Neural cell (in vitro differentiated cells): ENCODE measurements at regions not wholly inside any gene's neighbourhood (a gene's known extent, or its start where the extent isn't known, plus 50 kb on each side); places are given as distances from the start of the nearest gene placed in this dataset.

ENCODE experiments used
- H2AFZ ChIP-seq: fragments of 200-600, 300-800 bp; sonication (generic), shearing (Covaris generic); 2 replicates; pipeline ENCODE4 v1.6.0; 2014; ENCODE audit warnings: low read depth, mild to moderate bottlenecking, antibody characterized with exemption, low read length, moderate library complexity
- H3F3A ChIP-seq: fragments of 200-600 bp; shearing (Covaris generic); 2 replicates; pipeline ENCODE4 v1.6.1; 2016; ENCODE audit warnings: mild to moderate bottlenecking, moderate library complexity, mixed read lengths, antibody characterized with exemption, low read length; ENCODE audit not compliant: insufficient read depth, poor library complexity, severe bottlenecking
- H3K27ac ChIP-seq: fragments of 200-600, 300-800 bp; sonication (generic), shearing (Covaris generic); 2 replicates; pipeline ENCODE4 v1.5.1; 2014; ENCODE audit warnings: mild to moderate bottlenecking, low read length, moderate library complexity
- H3K27me3 ChIP-seq: fragments of 300-800, 200-600 bp; sonication (generic), shearing (Covaris generic); 2 replicates; pipeline ENCODE4 v1.6.0; 2014; ENCODE audit warnings: mild to moderate bottlenecking, low read depth, low read length, moderate library complexity; ENCODE audit not compliant: insufficient read depth
- H3K36me3 ChIP-seq: fragments of 300-800, 200-600 bp; sonication (generic), shearing (Covaris generic); 2 replicates; pipeline ENCODE4 v1.5.1; 2014; ENCODE audit warnings: mild to moderate bottlenecking, antibody characterized with exemption, low read length, moderate library complexity; ENCODE audit not compliant: insufficient read depth
- H3K4me2 ChIP-seq: fragments of 300-800, 200-600 bp; sonication (generic), shearing (Covaris generic); 2 replicates; pipeline ENCODE4 v1.6.0; 2014; ENCODE audit warnings: mild to moderate bottlenecking, low read length
- H3K4me3 ChIP-seq: fragments of 300-800, 200-600 bp; sonication (generic), shearing (Covaris generic); 2 replicates; pipeline ENCODE4 v1.5.1; 2014; ENCODE audit warnings: mild to moderate bottlenecking, low read length, moderate library complexity
- H3K79me2 ChIP-seq: fragments of 200-600 bp; shearing (Covaris generic); replicated peaks from 2 replicates; pipeline ENCODE4 v1.6.0; 2014; ENCODE audit warnings: mild to moderate bottlenecking, low read length, moderate library complexity; ENCODE audit not compliant: insufficient read depth
- H3K9ac ChIP-seq: fragments of 300-800, 200-600 bp; sonication (generic), shearing (Covaris generic); 2 replicates; pipeline ENCODE4 v1.6.1; 2016; ENCODE audit warnings: mild to moderate bottlenecking, low read length, mixed read lengths
- H3K9me2 ChIP-seq: fragments of 200-600 bp; shearing (Covaris generic); 2 replicates; pipeline ENCODE4 v1.6.1; 2016; ENCODE audit warnings: mild to moderate bottlenecking, low read length, mixed read lengths; ENCODE audit not compliant: insufficient read depth
- H3K9me3 ChIP-seq: fragments of 200-600, 300-800 bp; sonication (generic), shearing (Covaris generic); 2 replicates; pipeline ENCODE4 v1.6.1; 2016; ENCODE audit warnings: mild to moderate bottlenecking, mixed run types, low read length, moderate library complexity, mixed read lengths
- H4K20me1 ChIP-seq: fragments of 200-600 bp; shearing (Covaris generic); 2 replicates; pipeline ENCODE4 v1.6.1; 2016; ENCODE audit warnings: mild to moderate bottlenecking, mixed run types; ENCODE audit not compliant: insufficient read depth
- EP300 ChIP-seq: fragments of 450-650 bp; conservative IDR thresholded peaks from 2 replicates; pipeline ENCODE4 v1.6.1; 2014; ENCODE audit warnings: antibody characterized with exemption, mild to moderate bottlenecking, moderate library complexity; ENCODE audit not compliant: poor library complexity, severe bottlenecking
- EZH2 ChIP-seq: fragments of 200-600, 300-800 bp; shearing (Covaris generic), sonication (generic); IDR thresholded peaks from 2 replicates; pipeline ENCODE4 v1.6.1; 2014; ENCODE audit warnings: antibody characterized with exemption, low read length, borderline replicate concordance, mild to moderate bottlenecking; ENCODE audit not compliant: insufficient read depth, poor library complexity, severe bottlenecking
- MXI1 ChIP-seq: fragments of 450-650 bp; conservative IDR thresholded peaks from 2 replicates; pipeline ENCODE4 v1.6.1; 2014; ENCODE audit warnings: antibody characterized with exemption, mild to moderate bottlenecking; ENCODE audit not compliant: poor library complexity, severe bottlenecking
- POLR2AphosphoS5 ChIP-seq: IDR thresholded peaks from 2 replicates; pipeline ENCODE4 v1.6.1; 2012
- RAD21 ChIP-seq: fragments of 450-650 bp; conservative IDR thresholded peaks from 2 replicates; pipeline ENCODE4 v1.6.1; 2014; ENCODE audit warnings: antibody characterized with exemption, mild to moderate bottlenecking, moderate library complexity
- SMC3 ChIP-seq: fragments of 450-650 bp; conservative IDR thresholded peaks from 2 replicates; pipeline ENCODE4 v1.6.1; 2014; ENCODE audit warnings: antibody characterized with exemption, mild to moderate bottlenecking, moderate library complexity; ENCODE audit not compliant: poor library complexity
- TAF1 ChIP-seq: IDR thresholded peaks from 2 replicates; pipeline ENCODE4 v1.6.1; 2012; ENCODE audit warnings: low read depth
- TF ChIP-seq, protein P1 (sequence below): IDR thresholded peaks from 2 replicates; pipeline ENCODE4 v1.6.1; 2012; ENCODE audit warnings: borderline replicate concordance
- TF ChIP-seq, protein P2 (sequence below): fragments of 450-650 bp; IDR thresholded peaks from 2 replicates; pipeline ENCODE4 v1.5.1; 2014; ENCODE audit warnings: antibody characterized with exemption, mild to moderate bottlenecking, moderate library complexity; ENCODE audit not compliant: poor library complexity, severe bottlenecking

DNA sequence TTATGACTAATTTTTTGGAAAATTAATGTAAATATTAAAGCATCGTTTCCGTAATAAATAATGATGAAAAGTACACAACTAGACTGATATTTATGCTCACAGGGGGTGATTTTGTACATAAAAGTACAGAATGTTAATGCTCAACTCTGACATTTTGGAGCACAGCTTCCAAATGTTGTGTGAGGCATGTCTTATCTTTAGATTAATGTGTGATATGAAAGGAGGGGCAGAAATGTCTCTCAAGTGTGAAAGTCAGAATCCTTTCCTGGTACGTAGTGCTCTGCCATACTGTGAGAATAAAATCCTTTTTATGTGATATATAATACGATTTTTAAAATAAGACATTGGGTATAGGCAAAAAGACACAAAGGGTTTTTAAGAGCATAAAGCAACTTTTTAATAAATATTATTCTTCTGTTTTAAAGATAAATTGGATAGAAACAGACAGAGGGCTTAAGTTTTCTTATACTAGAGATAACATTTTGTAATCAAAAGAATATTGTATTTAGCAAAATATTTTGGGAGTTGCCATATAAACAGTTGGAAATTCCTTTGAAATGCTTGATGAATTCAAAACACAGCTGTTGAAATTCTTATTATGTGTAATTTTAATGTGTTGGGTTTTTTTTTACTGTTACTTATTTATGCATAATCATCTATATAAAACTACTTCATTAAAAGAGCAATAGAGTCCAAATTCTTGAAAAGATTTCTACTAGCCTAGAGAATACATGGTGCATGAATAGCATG lies 389.7 kb downstream of the RAP2B start:
- H3K36me3 ChIP-seq = no peaks in the 10 kb centered on the region
- no peak overlapping the region for H3K27ac ChIP-seq
- H3K4me2 ChIP-seq = no peak overlapping the region
- H3K79me2 ChIP-seq = no peaks in the 10 kb centered on the region
- no peaks in the 10 kb centered on the region for H3K9me2 ChIP-seq
- no peak overlapping the region for H2AFZ ChIP-seq
- H3K27me3 ChIP-seq = no peaks in the 10 kb centered on the region
- no peaks in the 10 kb centered on the region for H3F3A ChIP-seq
- TF ChIP-seq EZH2 (no peak), TAF1 (no peak), MXI1 (no peak), POLR2AphosphoS5 (no peak), RAD21 (no peak), SMC3 (no peak)
- no peak overlapping the region for H3K4me3 ChIP-seq
- no peaks in the 10 kb centered on the region for H4K20me1 ChIP-seq
- no peaks in the 10 kb centered on the region for H3K9me3 ChIP-seq
- no peak overlapping the region for H3K9ac ChIP-seq

DNA sequence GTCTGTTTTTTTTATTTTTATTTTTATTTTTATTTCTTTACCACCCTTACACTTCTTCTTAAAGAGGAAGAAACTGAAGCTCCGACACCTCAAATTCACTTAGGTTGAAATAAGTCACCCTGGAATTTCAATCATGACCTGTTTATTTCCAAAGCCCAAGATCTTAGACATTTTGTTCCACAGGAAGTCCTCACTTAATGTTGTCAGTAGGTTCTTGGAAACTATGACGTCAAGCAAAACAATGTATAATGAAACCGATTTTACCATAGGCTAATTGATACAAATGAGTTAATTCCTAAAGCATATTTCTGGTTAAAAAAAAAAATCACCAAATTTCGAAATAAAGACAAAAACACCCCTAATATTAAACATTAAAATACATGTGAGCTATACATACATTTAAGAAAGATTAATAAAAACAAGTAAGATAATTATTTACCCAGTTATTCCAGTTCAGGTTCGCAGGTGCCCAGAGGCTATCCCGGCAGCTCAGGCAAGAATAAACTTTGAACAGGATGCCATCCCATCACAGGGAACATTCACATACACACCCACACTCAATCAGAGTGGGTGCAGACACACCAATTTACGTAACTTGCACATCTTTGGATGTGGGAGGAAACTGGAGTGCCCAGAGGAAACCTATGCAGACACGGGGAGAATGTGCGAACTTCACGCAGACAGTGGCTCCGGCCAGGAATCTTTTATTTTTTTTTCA lies 391.0 kb downstream of the RAP2B start:
- Histone ChIP-seq H3K9me2 (no peaks in the 10 kb centered on the region), H3K79me2 (no peaks in the 10 kb centered on the region), H3K36me3 (no peaks in the 10 kb centered on the region), H3K9ac (no peak overlapping the region), H2AFZ (no peak overlapping the region), H3K9me3 (no peaks in the 10 kb centered on the region), H3K27me3 (no peaks in the 10 kb centered on the region), H3F3A (no peaks in the 10 kb centered on the region), H3K4me3 (no peak overlapping the region), H4K20me1 (no peaks in the 10 kb centered on the region), H3K4me2 (no peak overlapping the region), H3K27ac (no peak overlapping the region)
- TF ChIP-seq, protein P1, sequence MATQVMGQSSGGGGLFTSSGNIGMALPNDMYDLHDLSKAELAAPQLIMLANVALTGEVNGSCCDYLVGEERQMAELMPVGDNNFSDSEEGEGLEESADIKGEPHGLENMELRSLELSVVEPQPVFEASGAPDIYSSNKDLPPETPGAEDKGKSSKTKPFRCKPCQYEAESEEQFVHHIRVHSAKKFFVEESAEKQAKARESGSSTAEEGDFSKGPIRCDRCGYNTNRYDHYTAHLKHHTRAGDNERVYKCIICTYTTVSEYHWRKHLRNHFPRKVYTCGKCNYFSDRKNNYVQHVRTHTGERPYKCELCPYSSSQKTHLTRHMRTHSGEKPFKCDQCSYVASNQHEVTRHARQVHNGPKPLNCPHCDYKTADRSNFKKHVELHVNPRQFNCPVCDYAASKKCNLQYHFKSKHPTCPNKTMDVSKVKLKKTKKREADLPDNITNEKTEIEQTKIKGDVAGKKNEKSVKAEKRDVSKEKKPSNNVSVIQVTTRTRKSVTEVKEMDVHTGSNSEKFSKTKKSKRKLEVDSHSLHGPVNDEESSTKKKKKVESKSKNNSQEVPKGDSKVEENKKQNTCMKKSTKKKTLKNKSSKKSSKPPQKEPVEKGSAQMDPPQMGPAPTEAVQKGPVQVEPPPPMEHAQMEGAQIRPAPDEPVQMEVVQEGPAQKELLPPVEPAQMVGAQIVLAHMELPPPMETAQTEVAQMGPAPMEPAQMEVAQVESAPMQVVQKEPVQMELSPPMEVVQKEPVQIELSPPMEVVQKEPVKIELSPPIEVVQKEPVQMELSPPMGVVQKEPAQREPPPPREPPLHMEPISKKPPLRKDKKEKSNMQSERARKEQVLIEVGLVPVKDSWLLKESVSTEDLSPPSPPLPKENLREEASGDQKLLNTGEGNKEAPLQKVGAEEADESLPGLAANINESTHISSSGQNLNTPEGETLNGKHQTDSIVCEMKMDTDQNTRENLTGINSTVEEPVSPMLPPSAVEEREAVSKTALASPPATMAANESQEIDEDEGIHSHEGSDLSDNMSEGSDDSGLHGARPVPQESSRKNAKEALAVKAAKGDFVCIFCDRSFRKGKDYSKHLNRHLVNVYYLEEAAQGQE = no peak
- TF ChIP-seq MXI1 = no peak
- no peak for TF ChIP-seq TAF1
- no peak for TF ChIP-seq EP300
- TF ChIP-seq, protein P2, sequence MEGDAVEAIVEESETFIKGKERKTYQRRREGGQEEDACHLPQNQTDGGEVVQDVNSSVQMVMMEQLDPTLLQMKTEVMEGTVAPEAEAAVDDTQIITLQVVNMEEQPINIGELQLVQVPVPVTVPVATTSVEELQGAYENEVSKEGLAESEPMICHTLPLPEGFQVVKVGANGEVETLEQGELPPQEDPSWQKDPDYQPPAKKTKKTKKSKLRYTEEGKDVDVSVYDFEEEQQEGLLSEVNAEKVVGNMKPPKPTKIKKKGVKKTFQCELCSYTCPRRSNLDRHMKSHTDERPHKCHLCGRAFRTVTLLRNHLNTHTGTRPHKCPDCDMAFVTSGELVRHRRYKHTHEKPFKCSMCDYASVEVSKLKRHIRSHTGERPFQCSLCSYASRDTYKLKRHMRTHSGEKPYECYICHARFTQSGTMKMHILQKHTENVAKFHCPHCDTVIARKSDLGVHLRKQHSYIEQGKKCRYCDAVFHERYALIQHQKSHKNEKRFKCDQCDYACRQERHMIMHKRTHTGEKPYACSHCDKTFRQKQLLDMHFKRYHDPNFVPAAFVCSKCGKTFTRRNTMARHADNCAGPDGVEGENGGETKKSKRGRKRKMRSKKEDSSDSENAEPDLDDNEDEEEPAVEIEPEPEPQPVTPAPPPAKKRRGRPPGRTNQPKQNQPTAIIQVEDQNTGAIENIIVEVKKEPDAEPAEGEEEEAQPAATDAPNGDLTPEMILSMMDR = no peak
- TF ChIP-seq RAD21 = no peak
- TF ChIP-seq EZH2 = no peak
- no peak for TF ChIP-seq POLR2AphosphoS5
- TF ChIP-seq SMC3 = no peak
